ENCODE measurements at regions not wholly inside any gene's neighbourhood (a gene's known extent, or its start where the extent isn't known, plus 50 kb on each side); places are given as distances from the start of the nearest gene placed in this dataset.

GRCh38 chr1:157312082-157312812, 174.1 kb upstream of the ETV3 start:
- no TSS peak for BruUV-seq (replicated peaks)
- H3K27ac ChIP-seq (ENCODE audit: low read length): no peak overlapping the region
- intact Hi-C loops (cut with micrococcal nuclease; ENCODE audit: unreplicated experiment): no loop called here
- CTCF ChIA-PET: no interaction called here
- no peaks in the 10 kb centered on the region for H3K4me1 ChIP-seq (ENCODE audit: control insufficient read depth, insufficient read depth, low read length)
- no peaks in the 10 kb centered on the region for H3K9me3 ChIP-seq (ENCODE audit: control insufficient read depth, insufficient read depth, low read depth, low read length)
- no peak for DNase-seq (ENCODE audit: low read depth, low spot score)
- no peak for ATAC-seq
- in situ Hi-C loops (cut with HindIII; ENCODE audit: low pct_unique_long_range_greater_than_20kb, low sequenced_read_pairs): no loop called here
- no peak overlapping the region for H3K4me3 ChIP-seq (ENCODE audit: low read depth in 2 of 2, low read length in 2 of 2)
- TF ChIP-seq TCF7L2 (IDR thresholded peaks at IDR 0.05; ENCODE audit: low read depth, low read length): no peak
- no peak for TF ChIP-seq SIN3A (IDR thresholded peaks at IDR 0.05; ENCODE audit: borderline replicate concordance, insufficient read depth, low read depth, low read length)
- TF ChIP-seq, protein P1, sequence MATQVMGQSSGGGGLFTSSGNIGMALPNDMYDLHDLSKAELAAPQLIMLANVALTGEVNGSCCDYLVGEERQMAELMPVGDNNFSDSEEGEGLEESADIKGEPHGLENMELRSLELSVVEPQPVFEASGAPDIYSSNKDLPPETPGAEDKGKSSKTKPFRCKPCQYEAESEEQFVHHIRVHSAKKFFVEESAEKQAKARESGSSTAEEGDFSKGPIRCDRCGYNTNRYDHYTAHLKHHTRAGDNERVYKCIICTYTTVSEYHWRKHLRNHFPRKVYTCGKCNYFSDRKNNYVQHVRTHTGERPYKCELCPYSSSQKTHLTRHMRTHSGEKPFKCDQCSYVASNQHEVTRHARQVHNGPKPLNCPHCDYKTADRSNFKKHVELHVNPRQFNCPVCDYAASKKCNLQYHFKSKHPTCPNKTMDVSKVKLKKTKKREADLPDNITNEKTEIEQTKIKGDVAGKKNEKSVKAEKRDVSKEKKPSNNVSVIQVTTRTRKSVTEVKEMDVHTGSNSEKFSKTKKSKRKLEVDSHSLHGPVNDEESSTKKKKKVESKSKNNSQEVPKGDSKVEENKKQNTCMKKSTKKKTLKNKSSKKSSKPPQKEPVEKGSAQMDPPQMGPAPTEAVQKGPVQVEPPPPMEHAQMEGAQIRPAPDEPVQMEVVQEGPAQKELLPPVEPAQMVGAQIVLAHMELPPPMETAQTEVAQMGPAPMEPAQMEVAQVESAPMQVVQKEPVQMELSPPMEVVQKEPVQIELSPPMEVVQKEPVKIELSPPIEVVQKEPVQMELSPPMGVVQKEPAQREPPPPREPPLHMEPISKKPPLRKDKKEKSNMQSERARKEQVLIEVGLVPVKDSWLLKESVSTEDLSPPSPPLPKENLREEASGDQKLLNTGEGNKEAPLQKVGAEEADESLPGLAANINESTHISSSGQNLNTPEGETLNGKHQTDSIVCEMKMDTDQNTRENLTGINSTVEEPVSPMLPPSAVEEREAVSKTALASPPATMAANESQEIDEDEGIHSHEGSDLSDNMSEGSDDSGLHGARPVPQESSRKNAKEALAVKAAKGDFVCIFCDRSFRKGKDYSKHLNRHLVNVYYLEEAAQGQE (IDR thresholded peaks at IDR 0.05; ENCODE audit: insufficient read depth in 1 of 2, low read depth in 2 of 2, low read length in 1 of 2): no peak
- TF ChIP-seq CTCF (IDR thresholded peaks at IDR 0.05): no peak
- no peak for TF ChIP-seq POLR2AphosphoS5 (IDR thresholded peaks at IDR 0.05; ENCODE audit: low read depth, low read length)
- POLR2A ChIA-PET: no interaction called here
- H3K36me3 ChIP-seq (ENCODE audit: control insufficient read depth, insufficient read depth, low read length): no peaks in the 10 kb centered on the region
- H3K27me3 ChIP-seq (ENCODE audit: control insufficient read depth, insufficient read depth, low read length): no peaks in the 10 kb centered on the region; the same call in 1 of the 2 replicates

GRCh38 chr1:157311730-157312081, 173.5 kb upstream of the ETV3 start:
- ChIA-PET CTCF (no interaction called here), POLR2A (no interaction called here)
- DNase-seq (ENCODE audit: low read depth, low spot score) (no peak), ATAC-seq (no peak)
- no peaks in the 10 kb centered on the region; the same call in 1 of the 2 replicates for H3K27me3 ChIP-seq (ENCODE audit: control insufficient read depth, insufficient read depth, low read length)
- H3K36me3 ChIP-seq (ENCODE audit: control insufficient read depth, insufficient read depth, low read length): no peaks in the 10 kb centered on the region
- TF ChIP-seq, protein P1 (IDR thresholded peaks at IDR 0.05; ENCODE audit: insufficient read depth in 1 of 2, low read depth in 2 of 2, low read length in 1 of 2): no peak
- TF ChIP-seq CTCF (IDR thresholded peaks at IDR 0.05): no peak
- no peaks in the 10 kb centered on the region for H3K4me1 ChIP-seq (ENCODE audit: control insufficient read depth, insufficient read depth, low read length)
- in situ Hi-C loops (cut with HindIII; ENCODE audit: low pct_unique_long_range_greater_than_20kb, low sequenced_read_pairs) (no loop called here), intact Hi-C loops (cut with micrococcal nuclease; ENCODE audit: unreplicated experiment) (no loop called here)
- H3K27ac ChIP-seq (ENCODE audit: low read length): no peak overlapping the region
- no TSS peak for BruUV-seq (replicated peaks)
- no peak overlapping the region for H3K4me3 ChIP-seq (ENCODE audit: low read depth in 2 of 2, low read length in 2 of 2)
- no peaks in the 10 kb centered on the region for H3K9me3 ChIP-seq (ENCODE audit: control insufficient read depth, insufficient read depth, low read depth, low read length)
